Activated B cell treated with CpG ODN at 0.5 μM for 24 hours (primary cell): ENCODE measurements at regions not wholly inside any gene's neighbourhood (a gene's known extent, or its start where the extent isn't known, plus 50 kb on each side); places are given as distances from the start of the nearest gene placed in this dataset.

Experiments used
- ATAC-seq: fragments of 200-7000 bp; cut with Tn5 transposase; one replicate; pipeline ENCODE4 v1.10.0; 2021; ENCODE audit warnings: low read depth, mild to moderate bottlenecking, moderate library complexity
- CTCF ChIA-PET: fragments of 350-600 bp; sonication (Branson Sonifier 250); formaldehyde crosslinking; loops from one replicate; lab custom pipeline; 2021; ENCODE audit warnings: antibody characterized with exemption; lab: Charles Lee
- POLR2A ChIA-PET: fragments of 350-600 bp; sonication (Branson Sonifier 250); formaldehyde crosslinking; loops from one replicate; lab custom pipeline; 2021; ENCODE audit warnings: antibody characterized with exemption; lab: Charles Lee
- DNase-seq: peaks from one replicate; pipeline ENCODE4 v3.0.0; 2022
- H3K27ac Mint-ChIP-seq: one replicate; pipeline ENCODE4 v1.8.0; 2020; ENCODE audit warnings: mixed read lengths
- H3K27me3 Mint-ChIP-seq: one replicate; pipeline ENCODE4 v1.8.0; 2021; ENCODE audit warnings: mixed read lengths
- H3K36me3 Mint-ChIP-seq: one replicate; pipeline ENCODE4 v1.8.0; 2021; ENCODE audit warnings: low read depth, mixed read lengths
- H3K4me1 Mint-ChIP-seq: one replicate; pipeline ENCODE4 v1.8.0; 2021; ENCODE audit warnings: mixed read lengths
- H3K4me3 Mint-ChIP-seq: one replicate; pipeline ENCODE4 v1.8.0; 2020; ENCODE audit warnings: mild to moderate bottlenecking, mixed read lengths
- H3K9me3 Mint-ChIP-seq: one replicate; pipeline ENCODE4 v1.8.0; 2020; ENCODE audit warnings: mixed read lengths
- CTCF ChIP-seq: fragments of 200-600 bp; IDR thresholded peaks from one replicate; pipeline ENCODE4 v1.8.0; 2022; ENCODE audit warnings: antibody characterized with exemption, mild to moderate bottlenecking
- intact Hi-C: fragments of 100-400 bp; cut with micrococcal nuclease; formaldehyde crosslinking; loops from one replicate; pipeline ENCODE4 v1.15.1; 2024

GRCh38 chr10:6780008-6780677, 200.1 kb upstream of the PRKCQ start:
- ChIA-PET POLR2A (no interaction called here), CTCF (no interaction called here)
- no peak for TF ChIP-seq CTCF
- no peak for ATAC-seq
- DNase-seq, result no peak
- no peak overlapping the region for H3K4me3 Mint-ChIP-seq
- H3K27ac Mint-ChIP-seq, result no peak overlapping the region
- no peaks in the 10 kb centered on the region for H3K36me3 Mint-ChIP-seq
- no peaks in the 10 kb centered on the region for H3K9me3 Mint-ChIP-seq
- intact Hi-C loops, result no loop called here
- peaks cover 18% of the 10 kb centered on the region for H3K27me3 Mint-ChIP-seq
- H3K4me1 Mint-ChIP-seq, result peaks cover 25% of the 10 kb centered on the region

GRCh38 chr10:6778992-6779701, 199.1 kb upstream of the PRKCQ start:
- no peak for TF ChIP-seq CTCF
- Mint-ChIP-seq H3K36me3 (no peaks in the 10 kb centered on the region), H3K4me3 (no peak overlapping the region), H3K27ac (no peak overlapping the region), H3K27me3 (peaks cover 19% of the 10 kb centered on the region), H3K4me1 (peaks cover 25% of the 10 kb centered on the region), H3K9me3 (no peaks in the 10 kb centered on the region)
- ChIA-PET CTCF (no interaction called here), POLR2A (no interaction called here)
- ATAC-seq (no peak), DNase-seq (no peak)
- intact Hi-C loops, result no loop called here

- Mint-ChIP-seq H3K4me1 (peaks cover 12% of the 10 kb centered on the region), H3K27ac (no peak overlapping the region), H3K36me3 (no peaks in the 10 kb centered on the region), H3K9me3 (peaks cover 5% of the 10 kb centered on the region), H3K4me3 (no peak overlapping the region), H3K27me3 (peaks cover 21% of the 10 kb centered on the region)
- ChIA-PET CTCF (no interaction called here), POLR2A (interaction anchor here (0.6 kb wide), 1 partner anchor 600 kb away, joined by 3 read pairs; no protein-coding TSS in a partner anchor)
- DNase-seq, result no peak
- no peak for TF ChIP-seq CTCF
- intact Hi-C loops, result no loop called here
- no peak for ATAC-seq
These were observed 196.1 kb upstream of the PRKCQ start for GRCh38 chr10:6776170-6776569.

GRCh38 chr10:6774406-6774805, 194.3 kb upstream of the PRKCQ start:
- no peak for DNase-seq
- Mint-ChIP-seq H3K27ac (no peak overlapping the region), H3K4me1 (no peaks in the 10 kb centered on the region), H3K36me3 (no peaks in the 10 kb centered on the region), H3K4me3 (no peak overlapping the region), H3K27me3 (peaks cover 21% of the 10 kb centered on the region), H3K9me3 (peaks cover 11% of the 10 kb centered on the region)
- POLR2A ChIA-PET, result no interaction called here
- CTCF ChIA-PET, result no interaction called here
- intact Hi-C loops, result no loop called here
- ATAC-seq, result no peak
- TF ChIP-seq CTCF, result no peak

GRCh38 chr10:6771331-6771730, 191.3 kb upstream of the PRKCQ start:
- ChIA-PET CTCF (no interaction called here), POLR2A (no interaction called here)
- intact Hi-C loops, result no loop called here
- no peaks in the 10 kb centered on the region for H3K4me1 Mint-ChIP-seq
- no peaks in the 10 kb centered on the region for H3K36me3 Mint-ChIP-seq
- ATAC-seq (no peak), DNase-seq (no peak)
- H3K9me3 Mint-ChIP-seq, result peaks cover 11% of the 10 kb centered on the region
- no peak for TF ChIP-seq CTCF
- no peak overlapping the region for H3K4me3 Mint-ChIP-seq
- H3K27ac Mint-ChIP-seq, result no peak overlapping the region
- peaks cover 7% of the 10 kb centered on the region for H3K27me3 Mint-ChIP-seq
